H9 (cell line): ENCODE measurements at regions not wholly inside any gene's neighbourhood (a gene's known extent, or its start where the extent isn't known, plus 50 kb on each side); places are given as distances from the start of the nearest gene placed in this dataset.

Experiments used
- DNase-seq: peaks from one replicate; pipeline ENCODE4 v3.0.0-alpha.2; 2017
- H2AFZ ChIP-seq: one replicate; pipeline ENCODE4 v1.6.1; 2013; ENCODE audit warnings: mild to moderate bottlenecking, low read length, control low read depth, moderate library complexity
- H2AK5ac ChIP-seq: 2 replicates; pipeline ENCODE4 v1.6.1; 2013; ENCODE audit warnings: low read length, control low read depth, mixed read lengths; ENCODE audit not compliant: insufficient read length
- H2BK120ac ChIP-seq: one replicate; pipeline ENCODE4 v1.6.1; 2013; ENCODE audit warnings: low read depth, mild to moderate bottlenecking, low read length, control low read depth, inconsistent platforms; ENCODE audit not compliant: poor library complexity, severe bottlenecking
- H2BK12ac ChIP-seq: 2 replicates; pipeline ENCODE4 v1.6.1; 2013; ENCODE audit warnings: low read length, control low read depth, mixed read lengths, low read depth; ENCODE audit not compliant: insufficient read length
- H2BK15ac ChIP-seq: 2 replicates; pipeline ENCODE4 v1.6.1; 2013; ENCODE audit warnings: low read depth, low read length, control low read depth
- H2BK20ac ChIP-seq: one replicate; pipeline ENCODE4 v1.6.1; 2013; ENCODE audit warnings: low read depth, mild to moderate bottlenecking, low read length, control low read depth, inconsistent platforms; ENCODE audit not compliant: poor library complexity, severe bottlenecking
- H2BK5ac ChIP-seq: 2 replicates; pipeline ENCODE4 v1.6.1; 2013; ENCODE audit warnings: low read length, control low read depth, mixed read lengths; ENCODE audit not compliant: insufficient read length
- H3K14ac ChIP-seq: 2 replicates; pipeline ENCODE4 v1.6.1; 2013; ENCODE audit warnings: low read length, control low read depth; ENCODE audit not compliant: insufficient read depth
- H3K18ac ChIP-seq: 2 replicates; pipeline ENCODE4 v1.6.1; 2013; ENCODE audit warnings: low read depth, mild to moderate bottlenecking, mixed read lengths, low read length, control low read depth; ENCODE audit not compliant: insufficient read length
- H3K23ac ChIP-seq: 2 replicates; pipeline ENCODE4 v1.6.1; 2013; ENCODE audit warnings: low read length, control low read depth, mixed read lengths, low read depth; ENCODE audit not compliant: insufficient read length
- H3K23me2 ChIP-seq: 2 replicates; pipeline ENCODE4 v1.6.1; 2013; ENCODE audit warnings: low read depth, mild to moderate bottlenecking, mixed read lengths, low read length, control low read depth; ENCODE audit not compliant: insufficient read length, poor library complexity, severe bottlenecking
- H3K27ac ChIP-seq: 2 replicates; pipeline ENCODE4 v1.5.1; 2013; ENCODE audit warnings: low read length, control low read depth, mixed read lengths, low read depth; ENCODE audit not compliant: insufficient read length
- H3K27me3 ChIP-seq: 2 replicates; pipeline ENCODE4 v1.6.1; 2013; ENCODE audit warnings: low read length, control low read depth, inconsistent platforms; ENCODE audit not compliant: insufficient read depth
- H3K4ac ChIP-seq: 2 replicates; pipeline ENCODE4 v1.6.1; 2013; ENCODE audit warnings: low read depth, mild to moderate bottlenecking, control low read depth, inconsistent platforms, low read length, moderate library complexity
- H3K4me1 ChIP-seq: 2 replicates; pipeline ENCODE4 v1.6.1; 2013; ENCODE audit warnings: low read length, control low read depth, inconsistent platforms; ENCODE audit not compliant: insufficient read depth
- H3K4me2 ChIP-seq: 2 replicates; pipeline ENCODE4 v1.6.1; 2013; ENCODE audit warnings: low read length, control low read depth, mixed read lengths; ENCODE audit not compliant: insufficient read length, insufficient read depth
- H3K56ac ChIP-seq: 2 replicates; pipeline ENCODE4 v1.6.1; 2013; ENCODE audit warnings: low read depth, mild to moderate bottlenecking, mixed read lengths, low read length, control low read depth; ENCODE audit not compliant: insufficient read length
- H3K79me1 ChIP-seq: 2 replicates; pipeline ENCODE4 v1.6.1; 2013; ENCODE audit warnings: low read depth, mild to moderate bottlenecking, moderate library complexity, low read length, control low read depth, inconsistent platforms; ENCODE audit not compliant: insufficient read depth, poor library complexity, severe bottlenecking
- H3K79me2 ChIP-seq: 2 replicates; pipeline ENCODE4 v1.6.1; 2013; ENCODE audit warnings: low read length, control low read depth, inconsistent platforms; ENCODE audit not compliant: insufficient read depth
- H3K9ac ChIP-seq: 2 replicates; pipeline ENCODE4 v1.6.1; 2013; ENCODE audit warnings: low read length, control low read depth, mixed read lengths; ENCODE audit not compliant: insufficient read length; ENCODE audit errors: extremely low read depth
- H3K9me3 ChIP-seq: one replicate; pipeline ENCODE4 v1.6.1; 2013; ENCODE audit warnings: low read depth, low read length, inconsistent platforms; ENCODE audit not compliant: control insufficient read depth
- H3T11ph ChIP-seq: one replicate; pipeline ENCODE4 v1.6.1; 2013; ENCODE audit warnings: mild to moderate bottlenecking, low read length, control low read depth, inconsistent platforms
- H4K20me1 ChIP-seq: one replicate; pipeline ENCODE4 v1.6.1; 2013; ENCODE audit not compliant: control insufficient read depth, insufficient read length, insufficient read depth
- H4K5ac ChIP-seq: 2 replicates; pipeline ENCODE4 v1.6.1; 2013; ENCODE audit warnings: low read depth, mild to moderate bottlenecking, mixed read lengths, low read length, control low read depth; ENCODE audit not compliant: insufficient read length
- H4K8ac ChIP-seq: replicated peaks from 2 replicates; pipeline ENCODE4 v1.6.1; 2013; ENCODE audit warnings: low read length, control low read depth, mixed read lengths, low read depth; ENCODE audit not compliant: insufficient read length
- H4K91ac ChIP-seq: 2 replicates; pipeline ENCODE4 v1.6.1; 2013; ENCODE audit warnings: low read depth, mild to moderate bottlenecking, moderate library complexity, mixed read lengths, low read length, control low read depth; ENCODE audit not compliant: insufficient read length
- H3K27ac Mint-ChIP-seq, 3 experiments: 2 replicates in 2 of 3; 3 replicates in 1 of 3; pipeline ENCODE4 v1.8.0; 2020 to 2021; ENCODE audit warnings: mixed read lengths in 3 of 3, mild to moderate bottlenecking in 1 of 3, moderate library complexity in 1 of 3
- H3K27me3 Mint-ChIP-seq: 2 replicates; pipeline ENCODE4 v1.8.0; 2021; ENCODE audit warnings: low read depth, mild to moderate bottlenecking, moderate library complexity, mixed read lengths
- H3K36me3 Mint-ChIP-seq, 3 experiments: 2 replicates in 2 of 3; 3 replicates in 1 of 3; pipeline ENCODE4 v1.8.0; 2020 to 2021; ENCODE audit warnings: low read depth in 3 of 3, mixed read lengths in 3 of 3; ENCODE audit not compliant: insufficient read depth in 1 of 3
- H3K4me1 Mint-ChIP-seq, 2 experiments: 2 replicates each; pipeline ENCODE4 v1.8.0; 2020; ENCODE audit warnings: mixed read lengths in 2 of 2
- H3K4me3 Mint-ChIP-seq, 2 experiments: 2 replicates in 1 of 2; 3 replicates in 1 of 2; pipeline ENCODE4 v1.8.0; 2020 to 2021; ENCODE audit warnings: mild to moderate bottlenecking in 2 of 2, mixed read lengths in 2 of 2, moderate library complexity in 1 of 2
- H3K9me3 Mint-ChIP-seq, 2 experiments: 2 replicates in 1 of 2; 3 replicates in 1 of 2; pipeline ENCODE4 v1.8.0; 2020; ENCODE audit warnings: mild to moderate bottlenecking in 2 of 2, mixed read lengths in 2 of 2, moderate library complexity in 1 of 2
- WGBS: extraction: QIAGEN DNeasy Blood & Tissue Kit; methylation state at CpG from one replicate; pipeline ENCODE4 v1.1.7; 2013; ENCODE audit warnings: missing lambda C conversion rate, low lambda C conversion rate, mixed read lengths; ENCODE audit not compliant: insufficient read length; ENCODE audit errors: extremely low coverage; 5-methylcytosine and 5-hydroxymethylcytosine counted together
- TF ChIP-seq, protein P1 (sequence below): fragments of 200-600 bp; sonication (generic); conservative IDR thresholded peaks from 3 replicates; pipeline ENCODE4 v1.8.0; 2021; ENCODE audit warnings: antibody characterized with exemption, mild to moderate bottlenecking

DNA sequence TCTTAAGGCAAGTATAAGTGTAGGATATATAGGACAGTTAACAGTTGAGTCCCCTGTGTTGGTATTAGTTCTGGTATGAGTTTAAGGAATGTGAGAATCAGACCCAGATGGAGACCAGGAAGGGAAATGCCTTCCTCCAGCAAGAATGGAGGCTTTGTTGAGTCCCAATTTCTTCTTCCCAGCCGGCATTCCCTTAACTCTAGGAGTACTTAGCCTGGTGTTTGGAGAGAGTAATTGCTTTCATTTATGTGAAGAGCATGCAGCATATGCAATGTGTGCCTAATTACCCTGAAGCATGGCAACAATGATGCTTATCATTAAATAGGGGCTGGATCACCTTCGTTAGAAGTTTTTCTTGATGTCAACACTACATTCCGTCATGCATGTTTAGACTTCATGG, 225.9 kb upstream of the XYLT1 start:
- no peak overlapping the region for H3K14ac ChIP-seq
- H3K18ac ChIP-seq: no peak overlapping the region
- H2BK15ac ChIP-seq: no peak overlapping the region
- TF ChIP-seq, protein P1, sequence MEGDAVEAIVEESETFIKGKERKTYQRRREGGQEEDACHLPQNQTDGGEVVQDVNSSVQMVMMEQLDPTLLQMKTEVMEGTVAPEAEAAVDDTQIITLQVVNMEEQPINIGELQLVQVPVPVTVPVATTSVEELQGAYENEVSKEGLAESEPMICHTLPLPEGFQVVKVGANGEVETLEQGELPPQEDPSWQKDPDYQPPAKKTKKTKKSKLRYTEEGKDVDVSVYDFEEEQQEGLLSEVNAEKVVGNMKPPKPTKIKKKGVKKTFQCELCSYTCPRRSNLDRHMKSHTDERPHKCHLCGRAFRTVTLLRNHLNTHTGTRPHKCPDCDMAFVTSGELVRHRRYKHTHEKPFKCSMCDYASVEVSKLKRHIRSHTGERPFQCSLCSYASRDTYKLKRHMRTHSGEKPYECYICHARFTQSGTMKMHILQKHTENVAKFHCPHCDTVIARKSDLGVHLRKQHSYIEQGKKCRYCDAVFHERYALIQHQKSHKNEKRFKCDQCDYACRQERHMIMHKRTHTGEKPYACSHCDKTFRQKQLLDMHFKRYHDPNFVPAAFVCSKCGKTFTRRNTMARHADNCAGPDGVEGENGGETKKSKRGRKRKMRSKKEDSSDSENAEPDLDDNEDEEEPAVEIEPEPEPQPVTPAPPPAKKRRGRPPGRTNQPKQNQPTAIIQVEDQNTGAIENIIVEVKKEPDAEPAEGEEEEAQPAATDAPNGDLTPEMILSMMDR: no peak
- H3K56ac ChIP-seq: no peak overlapping the region
- H3K9me3 Mint-ChIP-seq: no peaks in the 10 kb centered on the region
- H2BK20ac ChIP-seq: no peak overlapping the region
- peaks cover 5 to 10% of the 10 kb centered on the region in 2 experiments; a peak in 3 of 4 replicates for H3K4me1 Mint-ChIP-seq
- H3K23me2 ChIP-seq: no peaks in the 10 kb centered on the region
- no peaks in the 10 kb centered on the region for H4K20me1 ChIP-seq
- H3K4ac ChIP-seq: no peak overlapping the region
- H2AK5ac ChIP-seq: no peak overlapping the region
- no peak overlapping the region for H2BK12ac ChIP-seq
- no peak overlapping the region for H2BK120ac ChIP-seq
- no peak overlapping the region for H3K23ac ChIP-seq
- no peak overlapping the region for H3T11ph ChIP-seq
- no peaks in the 10 kb centered on the region for H3K79me2 ChIP-seq
- H3K9me3 ChIP-seq: no peaks in the 10 kb centered on the region
- H4K91ac ChIP-seq: no peak overlapping the region
- no peak overlapping the region for H2BK5ac ChIP-seq
- no peaks in the 10 kb centered on the region; a peak in 1 of 7 replicates for H3K36me3 Mint-ChIP-seq
- H4K8ac ChIP-seq: no peak overlapping the region
- H4K5ac ChIP-seq: no peak overlapping the region
- H2AFZ ChIP-seq: no peak overlapping the region
- H3K27ac Mint-ChIP-seq: no peak overlapping the region
- H3K4me1 ChIP-seq: no peaks in the 10 kb centered on the region; the same call in 1 of the 2 replicates
- no peak for DNase-seq
- no peak overlapping the region for H3K27ac ChIP-seq
- H3K4me2 ChIP-seq: no peak overlapping the region
- no peaks in the 10 kb centered on the region for H3K79me1 ChIP-seq
- H3K27me3 ChIP-seq: no peaks in the 10 kb centered on the region
- no peak overlapping the region for H3K9ac ChIP-seq
- H3K4me3 Mint-ChIP-seq: no peak overlapping the region
- no CpG with 5 or more reads among the region's 3 CpGs for WGBS
- H3K27me3 Mint-ChIP-seq: no peaks in the 10 kb centered on the region; the same call in 1 of the 2 replicates
